ENCODE measurements at regions not wholly inside any gene's neighbourhood (a gene's known extent, or its start where the extent isn't known, plus 50 kb on each side); places are given as distances from the start of the nearest gene placed in this dataset.
"Not testable (repeated sequence)": the region's sequence is repeated elsewhere in the genome, so short reads cannot be mapped to it uniquely, and the experiment has no call there.

DNA sequence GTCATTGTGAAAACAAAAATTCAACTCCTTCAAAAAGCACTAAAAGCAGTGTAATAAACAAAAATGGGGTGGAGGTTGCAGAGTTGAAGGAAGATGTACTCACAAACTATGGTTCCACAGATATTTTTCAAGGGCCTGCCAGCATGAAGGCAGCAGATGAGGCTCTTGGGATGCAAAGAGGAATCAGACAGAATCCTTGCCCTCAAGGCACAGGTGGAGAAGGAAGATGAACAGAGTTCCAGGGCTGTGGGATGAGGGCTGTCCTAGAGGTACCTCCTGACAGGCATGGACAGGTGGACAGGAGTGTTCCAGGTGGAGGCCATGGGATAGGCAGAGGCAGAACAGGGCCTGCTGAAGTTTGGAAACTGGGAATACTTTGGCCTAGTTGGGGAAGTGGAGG lies 140.5 kb upstream of the ANKH start:
- no peak for DNase-seq

DNA sequence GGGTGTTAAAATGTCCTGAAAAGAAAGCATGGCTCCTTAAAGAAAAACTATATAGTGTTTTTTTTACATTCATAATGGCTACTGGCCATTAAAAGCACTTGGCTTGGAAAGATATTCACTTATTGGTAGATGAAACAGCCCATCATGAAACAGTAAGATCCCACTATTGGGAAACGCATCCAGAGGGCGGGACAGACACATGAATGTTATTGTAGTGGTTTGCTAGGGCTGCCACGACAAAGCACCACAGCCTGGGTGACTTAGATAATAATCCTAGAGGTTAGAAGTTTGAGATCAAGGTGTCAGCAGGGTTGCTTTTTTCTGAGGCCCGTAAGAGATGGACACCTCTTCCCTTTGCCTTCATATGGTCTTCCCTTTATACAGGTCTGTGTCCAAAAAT lies 139.4 kb upstream of the ANKH start:
- no peak for DNase-seq

DNA sequence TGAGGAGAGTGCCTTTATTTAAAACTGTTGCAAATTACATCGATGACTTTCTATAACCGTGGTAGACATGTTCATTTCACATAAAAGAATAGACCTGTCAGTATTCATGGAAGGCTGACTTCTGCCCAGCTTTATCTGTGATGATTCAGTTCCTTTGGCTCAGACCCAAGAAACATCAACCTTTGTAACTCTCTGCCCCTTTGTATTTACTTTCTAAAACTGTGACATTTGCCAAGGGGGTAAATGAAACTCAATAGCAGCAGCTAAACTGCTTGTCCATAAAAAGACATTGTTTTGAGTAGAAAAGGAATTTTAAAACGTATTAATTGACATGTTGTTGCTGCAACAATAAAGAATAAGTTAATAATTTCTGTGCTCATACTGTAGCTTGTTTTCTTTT lies 137.8 kb upstream of the ANKH start:
- peak; percentile 60 for DNase-seq

DNA sequence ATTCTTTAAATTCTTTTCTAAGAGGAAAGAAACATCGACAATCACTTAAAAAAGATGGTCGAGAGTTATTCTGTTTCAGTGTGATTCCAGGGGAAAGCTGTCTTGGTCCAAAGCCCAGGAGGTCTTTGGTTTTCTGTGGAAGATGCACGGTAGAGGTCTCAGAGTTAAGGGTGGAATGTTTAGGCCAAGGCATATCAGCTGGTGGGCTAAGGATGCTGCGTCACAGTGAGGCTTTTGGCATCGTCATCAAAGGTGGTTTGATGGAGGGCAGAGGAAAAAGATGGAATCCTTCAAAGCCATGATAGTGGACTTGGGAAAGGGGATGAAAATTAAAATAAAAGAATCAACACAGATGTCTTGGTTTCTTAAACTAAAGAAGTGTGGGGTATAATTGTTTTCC lies 137.3 kb upstream of the ANKH start:
- no peak for DNase-seq

DNA sequence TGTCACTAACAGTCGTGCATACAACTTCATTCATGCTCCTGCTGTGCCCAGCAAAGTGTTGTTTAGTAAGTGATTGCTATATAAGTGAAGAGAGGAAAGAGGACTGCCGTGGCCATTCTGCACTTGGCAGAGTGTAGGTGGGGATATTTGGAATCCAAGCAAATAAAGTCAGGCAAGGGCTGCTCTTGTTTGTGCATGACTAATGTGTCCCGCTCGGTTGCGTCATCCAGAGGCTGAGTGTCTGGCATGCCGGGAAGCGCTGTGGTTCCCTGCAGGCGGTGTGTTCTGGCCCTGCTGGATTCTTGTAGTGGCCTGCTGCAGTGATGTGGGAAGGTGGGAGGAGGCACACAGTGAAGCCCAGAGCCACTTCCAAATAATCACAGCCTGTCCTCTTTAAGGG lies 136.9 kb upstream of the ANKH start:
- DNase-seq, result peak; percentile 72

DNA sequence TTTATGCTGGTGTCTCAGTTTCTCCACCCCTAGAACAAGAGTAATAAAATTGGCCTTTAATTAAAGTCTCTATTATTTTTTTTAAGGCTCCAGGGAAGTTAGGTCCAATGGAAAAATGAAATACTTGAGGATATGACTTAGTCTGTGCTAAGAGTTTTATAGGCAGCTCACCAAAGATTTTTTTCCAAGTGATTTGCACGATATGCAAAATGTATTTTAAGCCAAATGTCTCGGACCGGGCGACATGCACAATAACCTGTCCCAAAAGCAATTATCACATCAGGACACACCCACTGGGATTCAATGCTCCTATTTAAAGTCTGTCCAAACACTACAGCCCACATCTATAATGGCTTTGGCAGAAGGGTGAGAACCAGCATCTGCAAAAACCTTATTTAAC lies 136.1 kb upstream of the ANKH start:
- no peak for DNase-seq

DNA sequence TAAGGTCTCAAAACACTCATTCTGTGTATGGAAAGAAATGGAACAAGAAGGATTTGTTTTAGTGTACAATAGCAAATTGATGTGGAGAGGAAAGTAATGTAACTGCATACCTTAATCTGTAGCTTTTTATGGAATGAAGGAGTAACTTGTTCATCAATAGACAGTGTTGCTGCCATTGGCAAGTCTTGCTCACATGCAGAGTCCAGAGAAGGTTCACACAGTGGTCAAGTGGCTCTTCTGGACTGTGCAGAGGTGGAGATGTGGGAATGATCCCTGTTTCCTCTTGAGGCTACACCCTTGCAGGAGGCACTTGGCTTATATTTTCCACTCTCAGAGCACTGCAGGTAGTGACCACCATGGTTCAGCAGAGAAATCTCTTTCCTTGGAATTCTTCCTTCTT lies 132.9 kb upstream of the ANKH start:
- no peak for DNase-seq

DNA sequence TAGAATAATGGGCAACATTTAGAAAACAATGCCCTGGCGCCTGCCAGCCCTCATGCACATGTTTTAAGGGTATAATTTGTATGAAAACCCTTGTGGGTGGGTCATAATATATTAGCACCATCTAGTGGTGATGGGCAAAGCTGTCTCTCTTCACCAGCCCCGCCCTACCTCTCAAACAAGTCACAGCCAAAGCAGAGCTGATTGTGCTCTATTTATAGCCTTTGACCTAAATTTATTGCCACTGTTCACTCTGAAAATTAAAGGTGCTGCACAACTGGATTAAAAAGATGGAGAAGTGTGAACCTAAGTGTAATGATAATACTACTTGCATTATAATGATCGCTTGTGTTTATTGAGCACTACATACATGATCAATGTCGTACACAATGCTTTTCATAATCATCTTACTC lies 131.9 kb upstream of the ANKH start:
- DNase-seq, result peak; percentile 56

DNA sequence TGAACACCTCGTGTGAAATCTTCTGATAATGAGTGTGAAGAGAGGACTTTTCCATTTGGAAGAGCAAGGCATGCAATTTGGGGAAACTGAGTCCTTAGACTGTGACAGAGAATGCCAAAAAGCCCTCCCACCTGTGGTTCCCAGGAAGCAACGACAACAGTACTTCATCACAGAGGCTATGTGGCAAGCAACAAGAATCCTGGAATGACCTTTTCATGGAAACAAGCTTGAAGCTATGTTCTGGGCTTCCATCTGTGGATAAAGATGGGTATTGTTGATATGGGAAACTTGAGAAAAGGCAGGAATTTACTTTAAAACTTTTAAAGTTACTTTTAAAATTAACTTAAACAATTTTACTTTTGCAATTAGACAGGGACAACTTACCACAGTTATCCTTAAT lies 131.2 kb upstream of the ANKH start:
- no peak for DNase-seq

DNA sequence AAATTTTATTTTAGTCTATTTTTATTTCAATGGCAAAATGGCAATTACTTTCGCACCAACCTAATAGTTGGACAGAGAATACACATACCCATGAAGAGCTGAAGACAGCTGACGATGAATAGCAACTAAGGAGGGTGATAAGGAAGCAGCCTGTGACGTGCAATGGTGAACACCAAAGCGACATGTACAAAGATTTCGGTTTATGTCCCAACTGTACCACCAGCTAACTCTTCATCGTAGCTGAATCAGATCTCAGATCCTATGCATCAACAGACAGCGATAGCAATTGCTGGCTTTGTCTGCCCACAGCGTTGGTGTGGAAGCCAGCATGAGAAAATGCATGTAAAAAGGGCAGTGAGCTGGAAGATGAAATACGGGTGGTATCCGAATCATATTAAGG lies 130.6 kb upstream of the ANKH start:
- DNase-seq, result no peak

DNA sequence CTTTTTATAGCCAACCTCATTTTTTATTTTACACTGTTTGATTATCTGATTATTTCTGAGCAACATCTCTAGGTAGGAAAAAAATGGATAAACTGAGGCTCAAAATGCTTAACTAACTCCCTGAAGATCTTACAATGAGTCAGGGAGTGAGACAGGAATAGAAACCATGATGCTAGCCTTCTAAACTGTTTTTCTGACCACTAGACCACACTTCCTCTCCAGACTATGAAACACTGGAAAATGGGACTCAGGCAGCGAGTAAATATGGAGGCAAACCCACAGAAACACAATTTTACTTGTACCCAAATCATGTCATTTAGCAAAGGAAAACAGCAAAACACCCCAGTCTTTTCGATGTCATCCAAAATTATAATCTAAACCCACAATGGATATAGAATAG lies 129.9 kb upstream of the ANKH start:
- no peak for DNase-seq

DNA sequence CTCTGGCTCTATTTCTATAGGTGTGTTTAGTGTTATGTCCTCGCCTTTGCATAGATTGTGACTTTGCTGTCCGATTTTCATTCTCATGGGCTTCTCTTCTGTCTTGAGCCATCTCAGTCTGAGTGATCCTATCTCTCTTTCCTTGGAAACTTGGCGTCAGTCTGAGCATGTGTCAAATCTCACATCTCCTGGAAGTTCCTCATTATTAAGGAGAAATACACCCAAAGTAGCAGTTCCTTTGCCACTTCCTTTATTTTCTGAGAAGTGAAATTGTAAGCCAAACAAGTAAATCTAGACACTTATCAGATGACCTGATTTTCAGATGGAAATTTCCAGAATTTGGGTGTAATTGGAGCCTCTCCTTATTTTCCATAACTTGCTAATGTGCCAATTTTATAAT lies 126.9 kb upstream of the ANKH start:
- DNase-seq, result no peak

DNA sequence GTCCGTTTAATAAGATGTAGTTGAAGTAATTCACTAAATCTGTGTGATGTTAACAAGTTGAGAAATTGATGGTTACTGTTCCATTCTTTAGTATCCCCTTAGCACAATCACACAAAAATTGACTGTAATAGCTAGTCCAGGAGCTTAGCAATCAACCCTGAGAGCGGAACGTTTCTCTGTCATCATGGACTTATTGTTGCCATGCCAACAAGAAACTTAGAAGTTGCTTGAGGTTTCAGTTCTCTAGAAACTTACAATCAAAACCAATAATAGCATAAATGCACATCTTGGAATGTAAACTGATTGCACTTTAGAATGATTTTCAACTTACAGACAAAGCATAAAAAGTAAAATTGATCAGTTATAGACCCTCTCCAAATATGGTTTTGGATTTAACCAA lies 125.4 kb upstream of the ANKH start:
- no peak for DNase-seq

DNA sequence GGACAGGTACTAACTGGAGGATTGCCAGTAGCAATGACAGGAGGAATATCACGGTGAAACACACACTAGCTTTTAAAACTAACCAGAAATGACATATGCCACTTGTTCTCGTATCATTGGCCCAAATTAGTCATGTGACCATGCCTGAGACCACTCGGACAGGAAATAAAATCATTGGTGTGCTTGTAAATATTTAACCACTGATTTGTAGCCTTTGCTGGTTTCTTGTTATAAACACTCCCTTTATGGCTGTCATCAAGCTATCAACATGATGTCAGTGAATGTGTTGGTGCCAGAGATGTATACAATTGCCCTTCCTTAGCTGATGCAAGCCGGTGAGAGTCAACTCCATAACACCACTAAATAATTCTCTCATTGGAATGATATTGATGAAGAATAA lies 123.7 kb upstream of the ANKH start:
- no peak for DNase-seq

DNA sequence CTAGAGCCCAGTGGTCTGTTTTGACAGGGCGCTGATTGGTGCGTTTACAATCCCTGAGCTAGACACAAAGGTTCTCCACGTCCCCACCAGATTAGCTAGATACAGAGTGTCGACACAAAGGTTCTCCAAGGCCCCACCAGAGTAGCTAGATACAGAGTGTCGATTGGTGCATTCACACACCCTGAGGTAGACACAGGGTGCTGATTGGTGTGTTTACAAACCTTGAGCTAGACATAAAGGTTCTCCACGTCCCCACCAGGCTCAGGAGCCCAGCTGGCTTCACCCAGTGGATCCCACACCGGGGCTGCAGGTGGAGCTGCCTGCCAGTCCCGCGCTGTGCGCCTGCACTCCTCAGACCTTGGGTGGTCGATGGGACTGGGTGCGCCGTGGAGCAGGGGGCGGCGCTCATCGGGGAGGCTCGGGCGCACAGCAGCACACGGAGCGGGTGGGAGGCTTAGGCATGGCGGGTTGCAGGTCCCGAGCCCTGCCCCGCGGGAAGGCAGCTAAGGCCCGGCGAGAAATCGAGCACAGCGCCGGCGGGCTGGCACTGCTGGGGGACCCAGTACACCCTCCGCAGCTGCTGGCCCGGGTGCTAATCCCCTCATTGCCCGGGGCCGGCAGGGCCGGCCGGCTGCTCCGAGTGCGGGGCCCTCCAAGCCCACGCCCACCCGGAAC lies 122.0 kb upstream of the ANKH start:
- not testable (repeated sequence) for DNase-seq

DNA sequence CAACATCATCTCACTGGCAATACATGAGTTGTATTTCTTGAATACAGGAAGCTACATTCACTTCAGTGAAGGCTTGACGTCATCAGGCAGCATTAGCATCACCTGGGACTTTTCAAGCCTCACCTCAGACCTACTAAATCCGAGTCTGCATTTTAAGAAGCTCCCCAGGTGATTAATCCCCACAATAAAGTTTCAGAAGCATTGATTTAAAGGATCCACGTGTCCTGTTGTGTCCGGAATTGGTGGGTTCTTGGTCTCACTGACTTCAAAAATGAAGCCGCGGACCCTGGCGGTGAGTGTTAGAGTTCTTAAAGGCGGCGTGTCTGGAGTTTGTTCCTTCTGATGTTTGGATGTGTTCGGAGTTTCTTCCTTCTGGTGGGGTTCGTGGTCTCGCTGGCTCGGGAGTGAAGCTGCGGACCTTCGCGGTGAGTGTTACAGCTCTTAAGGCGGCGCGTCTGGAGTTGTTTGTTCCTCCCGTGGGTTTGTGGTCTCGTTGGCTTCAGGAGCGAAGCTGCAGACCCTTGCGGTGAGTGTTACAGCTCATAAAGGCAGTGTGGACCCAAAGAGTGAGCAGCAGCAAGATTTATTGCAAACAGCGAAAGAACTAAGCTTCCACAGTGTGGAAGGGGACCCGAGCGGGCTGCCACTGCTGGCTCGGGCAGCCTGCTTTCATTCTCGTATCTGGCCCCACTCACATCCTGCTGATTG lies 121.3 kb upstream of the ANKH start:
- not testable (repeated sequence) for DNase-seq

DNA sequence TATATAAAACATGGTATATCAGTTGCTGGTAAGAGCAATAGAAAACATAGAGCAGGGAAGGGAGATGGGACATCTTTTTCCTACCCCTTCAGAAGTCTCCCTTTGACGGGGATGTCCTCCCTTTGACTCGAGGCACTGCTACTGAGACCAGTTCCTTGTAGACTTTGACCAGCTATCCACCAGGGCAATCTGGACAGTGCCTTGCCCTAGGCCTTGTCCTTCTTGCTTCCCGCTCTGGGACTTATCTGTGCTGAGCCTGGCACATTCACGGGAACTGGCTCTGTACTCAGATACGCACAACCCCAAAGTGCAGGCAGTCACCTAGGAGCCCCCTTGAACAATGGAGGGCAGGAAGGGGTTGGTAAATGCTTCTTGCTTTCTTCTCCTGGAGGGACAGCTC lies 116.6 kb upstream of the ANKH start:
- no peak for DNase-seq

DNA sequence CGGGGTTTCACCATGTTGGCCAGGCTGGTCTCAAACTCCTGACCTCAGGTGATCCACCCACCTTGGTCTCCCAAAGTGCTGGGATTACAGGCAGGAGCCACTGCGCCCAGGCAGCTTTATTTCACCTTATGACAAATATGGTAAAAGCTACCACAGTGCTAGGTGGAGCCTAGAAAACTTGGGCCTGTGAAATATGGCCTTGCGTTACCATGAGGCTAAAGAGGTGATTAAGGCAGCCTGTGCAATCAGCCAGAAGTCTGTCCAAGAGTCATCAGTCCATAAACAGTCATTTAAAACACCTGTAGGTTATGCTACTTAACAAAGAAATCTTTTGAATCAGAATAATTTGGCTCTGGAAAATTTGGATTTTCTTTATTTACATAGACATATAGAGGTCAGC lies 114.8 kb upstream of the ANKH start:
- no peak for DNase-seq

DNA sequence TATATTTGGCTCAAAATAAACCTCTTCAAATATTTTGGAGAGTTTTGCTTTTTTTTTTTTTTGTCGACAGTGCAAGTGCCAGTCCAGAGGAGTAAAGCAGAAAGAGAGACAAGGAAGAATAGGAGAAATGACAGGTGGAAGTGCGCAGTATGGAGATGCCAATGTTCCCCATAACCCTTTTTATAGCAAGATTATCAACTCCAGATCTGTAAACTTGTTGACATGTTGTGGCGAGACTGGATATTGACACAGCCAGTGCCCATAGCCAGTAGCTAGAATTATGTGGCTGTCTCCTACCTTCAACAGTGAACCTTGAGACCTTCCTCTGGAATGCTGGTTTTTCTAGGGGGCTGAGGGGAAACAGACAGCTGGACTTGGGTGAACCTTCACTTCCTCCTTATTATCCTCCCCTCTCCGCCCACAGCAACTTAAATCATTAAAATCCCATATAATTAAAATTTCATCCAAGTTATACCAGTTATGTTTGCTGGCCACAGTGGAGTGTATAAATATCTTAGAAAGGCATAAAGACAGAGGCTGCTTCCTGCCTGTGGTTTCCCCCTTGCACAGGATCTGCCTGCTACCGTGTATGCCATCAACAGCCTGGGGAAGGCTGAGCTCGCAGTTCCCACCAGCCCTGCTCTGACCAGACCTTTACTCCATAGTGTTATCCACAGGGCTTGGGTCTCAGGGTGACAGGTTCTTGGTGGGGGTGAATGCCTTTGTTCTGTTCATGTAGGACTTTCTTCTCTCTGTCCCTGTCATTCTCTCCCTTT lies 112.3 kb upstream of the ANKH start:
- no peak for DNase-seq

DNA sequence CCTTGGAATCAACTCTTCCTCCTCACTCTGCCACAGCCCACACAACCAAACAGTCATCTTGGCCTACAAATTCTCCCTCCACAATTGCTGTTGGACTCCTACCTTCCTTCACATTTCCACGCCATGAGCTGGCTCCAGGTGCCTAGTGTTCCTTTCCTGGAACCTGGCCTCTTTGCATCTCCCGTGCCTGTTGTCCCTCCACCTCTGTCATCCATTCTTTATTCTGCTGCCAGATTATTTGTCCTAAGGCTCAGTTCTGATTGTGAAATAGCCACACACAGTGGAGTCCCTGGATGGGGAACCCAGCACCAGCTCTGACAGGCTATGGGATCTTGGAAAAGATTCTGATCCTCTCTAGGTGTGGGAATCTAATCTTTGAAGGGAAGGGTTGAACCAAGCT lies 109.1 kb upstream of the ANKH start:
- DNase-seq, result no peak

DNA sequence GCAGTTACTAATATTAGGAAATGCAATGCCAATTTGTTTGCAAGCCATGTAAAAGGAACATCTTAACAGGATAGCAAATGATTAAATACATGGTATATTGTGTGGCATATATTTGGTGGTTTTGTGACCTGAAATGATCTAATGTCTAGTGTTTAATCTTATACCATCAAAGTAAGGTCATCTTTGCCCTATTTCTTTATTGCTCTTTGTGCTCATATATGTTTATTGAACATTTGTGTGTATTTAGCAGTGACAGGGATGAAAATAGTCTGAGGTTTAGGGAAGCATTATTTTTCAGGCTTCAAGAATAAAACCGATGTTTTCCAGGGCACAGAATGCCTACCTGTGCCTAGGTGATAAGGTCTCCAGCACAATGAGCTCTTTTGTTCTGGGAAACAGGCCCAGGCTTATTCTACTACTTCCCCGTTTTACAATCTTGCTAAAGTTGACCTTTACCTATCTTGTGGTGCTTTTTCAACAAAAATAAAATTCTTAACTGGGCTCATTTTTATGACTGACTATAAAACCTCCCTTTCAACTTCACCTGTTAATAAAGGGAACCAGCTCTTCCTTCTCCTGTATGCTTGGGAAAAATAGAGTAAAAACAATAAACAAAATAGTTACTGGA lies 105.6 kb upstream of the ANKH start:
- no peak for DNase-seq

DNA sequence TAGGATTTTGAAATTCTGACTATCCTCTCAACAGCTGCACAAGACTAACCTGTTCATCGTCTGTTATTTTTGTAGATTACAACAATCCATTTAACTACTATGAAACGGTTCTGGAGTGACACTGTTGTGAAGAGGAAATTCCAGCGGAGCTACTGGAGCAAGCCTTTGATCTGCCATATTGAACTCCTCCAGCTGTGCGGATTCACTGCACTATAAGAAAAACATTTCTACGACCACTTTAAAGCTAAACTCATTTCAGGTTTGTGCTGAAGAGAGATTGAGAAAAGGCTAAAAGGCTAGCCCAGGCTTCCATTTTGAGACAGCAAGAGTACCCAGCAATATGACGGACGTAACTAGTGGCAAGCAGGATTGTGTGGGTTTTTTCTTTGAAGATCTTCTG lies 104.9 kb upstream of the ANKH start:
- DNase-seq, result no peak

DNA sequence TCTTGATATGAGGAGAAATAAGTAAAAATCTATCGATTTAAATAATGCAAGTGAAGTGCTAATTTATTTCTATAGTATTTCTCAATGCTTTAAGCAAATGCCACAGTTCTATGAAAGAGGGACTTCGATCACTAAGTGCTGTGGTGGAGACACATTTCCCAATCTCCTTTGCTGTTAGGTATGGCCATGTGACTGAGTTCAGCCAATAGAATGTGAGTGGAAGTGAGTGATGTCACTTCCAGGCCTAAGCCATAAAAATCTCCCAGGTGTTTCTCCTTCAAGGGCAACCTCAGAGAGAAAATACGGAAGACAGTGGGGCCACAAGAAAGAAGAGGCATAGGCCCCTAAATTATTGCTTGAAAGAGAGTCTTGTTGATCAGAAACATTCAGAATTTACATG lies 100.3 kb upstream of the ANKH start:
- no peak for DNase-seq

DNA sequence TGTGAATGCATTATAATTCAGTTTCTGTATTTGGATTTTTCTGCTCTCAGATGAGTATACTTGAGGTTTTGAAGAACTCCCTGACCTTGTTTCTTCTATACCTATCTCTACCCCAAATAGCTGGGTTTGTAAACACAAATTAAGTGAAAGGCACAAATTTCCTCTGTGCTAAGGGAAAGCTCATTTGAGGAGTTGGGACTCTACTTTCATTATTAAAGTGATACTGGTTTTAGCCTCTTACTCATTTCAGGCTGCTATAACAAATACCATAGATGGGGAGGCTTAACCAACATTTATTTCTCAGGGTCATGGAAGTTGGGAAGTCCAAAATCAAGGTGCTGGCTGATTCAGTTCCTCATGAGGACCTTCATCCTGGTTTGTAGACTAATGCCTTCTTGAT lies 97.2 kb upstream of the ANKH start:
- DNase-seq, result no peak
